Hippocampal formation (tissue), 2 donors: ENCODE measurements at regions not wholly inside any gene's neighbourhood (a gene's known extent, or its start where the extent isn't known, plus 50 kb on each side); places are given as distances from the start of the nearest gene placed in this dataset.
"Not testable (repeated sequence)": the region's sequence is repeated elsewhere in the genome, so short reads cannot be mapped to it uniquely, and the experiment has no call there.

Source experiments
- DNase-seq, 2 donors: peaks; one replicate each; lab custom pipeline; 2025; lab: John Stamatoyannopoulos, UW

DNA sequence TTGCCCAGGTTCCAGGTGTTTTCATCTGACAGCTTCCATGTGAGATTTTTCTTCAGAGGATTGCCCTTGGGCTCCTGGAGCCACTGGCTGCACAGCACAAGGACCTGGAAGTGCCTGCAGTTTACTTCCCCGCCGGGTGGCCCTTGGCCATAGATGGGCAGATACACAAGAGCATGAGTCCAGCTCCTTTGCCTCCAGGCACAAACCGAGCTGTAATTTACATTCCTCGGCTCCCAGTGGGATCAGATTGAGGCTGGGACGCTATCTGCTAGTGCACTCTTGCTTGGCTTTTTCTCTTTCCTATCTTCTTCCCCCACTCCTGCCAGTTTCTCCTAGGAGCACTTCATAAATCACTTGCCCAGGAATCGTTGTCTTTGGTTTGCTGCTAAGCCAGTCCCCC, 85.4 kb upstream of the RALY start:
- DNase-seq, result no peak

DNA sequence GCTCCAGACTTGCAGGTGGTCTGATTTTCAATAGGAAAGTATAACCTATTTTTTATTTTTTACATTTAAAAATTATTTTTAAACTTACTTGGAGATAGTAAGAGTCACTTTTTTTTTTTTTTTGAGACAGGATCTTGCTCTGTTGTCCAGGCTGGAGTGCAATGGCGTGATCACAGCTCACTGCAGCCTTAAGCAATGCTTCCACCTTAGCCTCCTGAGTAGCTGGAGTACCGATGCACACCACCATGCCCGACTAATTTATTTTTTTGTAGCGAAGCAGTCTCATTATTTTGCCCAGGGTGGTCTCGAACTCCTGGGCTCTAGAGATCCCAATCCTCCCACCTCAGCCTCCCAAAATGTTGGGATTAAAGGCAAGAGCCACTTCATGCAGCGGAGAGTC, 84.8 kb upstream of the RALY start:
- no peak for DNase-seq

DNA sequence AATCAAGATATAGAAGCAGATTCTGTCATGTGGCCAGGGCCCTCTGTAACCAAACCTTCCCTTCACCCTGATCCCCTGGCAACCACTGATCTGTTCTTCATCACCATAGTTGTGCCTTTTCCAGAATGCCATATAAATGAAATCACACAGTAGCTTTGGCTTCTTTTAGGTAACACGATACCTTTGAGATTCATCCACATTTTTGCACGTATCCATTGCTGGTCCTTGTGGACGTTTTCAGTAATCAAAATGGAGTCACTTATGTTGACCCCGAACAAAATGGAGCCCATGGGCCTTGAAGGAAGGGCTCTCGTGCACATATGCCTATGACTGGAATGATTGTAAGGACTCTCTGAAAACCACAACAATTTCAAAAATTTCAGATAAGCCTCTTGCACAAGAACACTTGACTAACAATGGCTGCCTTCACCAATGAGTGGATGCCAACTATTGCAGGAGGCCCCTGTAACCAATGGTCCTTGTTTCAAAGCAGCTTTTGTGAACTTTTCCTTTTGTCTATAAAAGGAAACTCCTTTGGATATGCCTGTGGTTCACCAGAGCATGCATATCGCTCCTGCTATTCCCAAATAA, 84.3 kb upstream of the RALY start:
- no peak for DNase-seq

DNA sequence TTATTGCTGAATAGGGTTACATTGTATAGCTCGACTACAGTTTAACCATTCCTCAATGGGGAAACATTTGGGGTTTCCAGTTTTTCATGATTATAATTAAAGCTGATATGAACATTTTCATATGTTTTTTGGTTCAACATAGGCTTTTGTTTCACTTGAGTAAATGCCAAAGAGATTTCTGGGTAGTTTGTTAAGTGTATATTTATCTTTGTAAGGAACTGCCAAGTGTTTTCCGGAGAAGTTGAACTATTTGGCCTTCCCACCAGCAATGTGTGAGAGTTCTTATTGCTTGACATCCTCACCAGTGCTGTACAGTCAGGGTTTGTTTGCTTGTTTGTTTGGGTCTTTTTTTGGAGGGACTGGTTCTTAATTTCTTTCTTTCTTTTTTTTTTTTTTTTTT, 83.7 kb upstream of the RALY start:
- DNase-seq, result no peak

DNA sequence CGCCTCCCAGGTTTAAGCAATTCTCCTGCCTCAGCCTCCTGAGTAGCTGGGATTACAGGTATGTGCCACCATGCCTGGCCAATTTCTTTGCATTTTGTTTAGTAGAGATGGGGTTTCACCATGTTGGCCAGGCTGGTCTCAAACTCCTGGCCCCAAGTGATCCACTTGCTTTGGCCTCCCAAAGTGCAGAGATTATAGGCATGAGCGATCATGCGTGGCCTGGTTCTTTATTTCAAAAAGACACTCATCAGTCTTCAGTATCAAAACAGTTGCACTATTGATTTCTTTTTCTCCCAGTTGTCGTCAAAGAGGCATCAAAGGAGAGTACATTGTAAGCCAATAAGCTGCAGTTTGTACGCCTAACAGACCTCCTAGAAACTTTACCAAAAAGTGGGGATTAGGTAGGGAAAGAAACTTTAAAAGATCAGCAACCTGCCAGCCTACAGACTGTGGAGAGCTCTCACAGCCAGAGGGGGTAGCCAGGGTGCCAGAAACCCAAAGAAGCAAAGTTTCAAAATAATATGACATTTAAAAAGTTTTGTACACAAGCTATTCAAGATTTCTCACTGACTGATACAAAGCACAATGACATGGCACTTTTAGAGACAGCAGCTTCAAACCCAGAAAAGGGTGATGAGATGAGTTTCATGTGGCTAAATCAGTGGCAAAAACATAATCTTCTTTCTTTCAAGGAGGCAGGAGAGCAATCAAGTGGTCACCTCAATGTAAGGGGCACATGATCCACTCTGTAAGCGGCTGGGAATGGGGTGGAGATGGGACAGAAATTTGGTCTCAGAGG, 83.0 kb upstream of the RALY start:
- DNase-seq, result no peak

DNA sequence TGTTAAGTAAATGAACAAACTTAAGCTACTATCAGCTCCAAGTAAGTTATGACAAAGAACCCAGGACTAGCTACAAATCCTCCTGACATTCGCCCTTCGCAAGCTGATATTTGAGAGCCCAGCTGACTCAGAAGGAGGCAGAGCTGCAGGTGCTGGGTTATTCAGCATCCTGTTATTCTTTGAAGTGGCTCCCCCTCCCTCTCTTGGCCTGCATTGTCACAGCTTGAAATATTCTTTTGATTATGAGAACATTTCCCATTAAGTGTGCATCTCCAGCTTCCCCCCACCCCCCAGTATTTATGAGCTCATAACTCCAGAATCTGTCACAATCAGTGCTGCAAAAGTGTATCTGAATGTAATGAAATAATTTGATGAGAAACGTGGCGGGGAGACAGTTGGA, 78.8 kb upstream of the RALY start:
- DNase-seq, result no peak

DNA sequence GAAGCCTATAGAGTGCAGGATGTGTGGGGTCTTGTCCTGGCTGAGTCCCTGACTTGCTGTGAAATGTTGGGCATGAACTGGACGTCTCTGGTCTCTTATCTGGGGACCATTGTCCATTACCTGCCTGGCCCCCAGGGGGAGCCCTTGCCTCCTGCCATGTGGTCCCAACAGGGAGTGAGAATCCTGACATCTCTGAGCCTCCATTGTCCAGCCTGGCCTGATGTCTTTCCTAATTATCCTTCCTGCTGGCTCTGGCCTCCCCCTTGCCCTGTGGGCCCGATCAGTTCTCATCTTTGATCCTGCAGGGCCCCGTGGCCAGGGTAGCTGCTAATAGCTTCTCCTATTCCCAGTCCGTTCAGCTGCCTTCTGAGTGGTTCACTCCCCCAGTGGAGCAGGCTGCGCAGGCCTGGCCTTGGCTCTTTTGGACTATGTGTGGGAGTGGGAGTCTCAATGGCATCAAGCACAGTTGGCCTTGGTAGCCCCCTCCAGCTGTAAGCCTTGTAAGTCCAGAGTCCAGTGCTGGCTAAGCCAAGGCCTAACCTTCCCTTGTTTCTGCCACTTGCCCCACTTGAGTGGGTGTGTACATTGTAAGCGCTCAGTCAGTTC, 77.9 kb upstream of the RALY start:
- no peak for DNase-seq

DNA sequence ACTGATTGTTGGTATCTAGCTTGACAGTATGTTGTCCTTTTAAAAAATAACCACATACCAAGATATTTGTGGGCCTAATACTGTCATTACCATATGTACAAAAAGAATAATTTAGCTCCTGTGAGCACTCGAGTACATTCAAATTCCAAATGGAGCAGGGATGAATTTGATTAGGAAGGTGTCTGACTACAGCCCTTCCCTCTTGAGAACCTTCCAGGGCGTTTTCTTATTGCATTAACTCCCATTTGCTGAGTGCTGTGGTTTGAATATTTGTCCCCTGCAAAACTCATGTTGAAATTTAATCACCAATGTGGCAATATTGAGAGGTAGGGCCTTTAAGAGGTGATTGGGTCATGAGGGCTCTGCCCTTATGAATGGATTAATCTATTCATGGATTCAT, 76.9 kb upstream of the RALY start:
- no peak for DNase-seq

DNA sequence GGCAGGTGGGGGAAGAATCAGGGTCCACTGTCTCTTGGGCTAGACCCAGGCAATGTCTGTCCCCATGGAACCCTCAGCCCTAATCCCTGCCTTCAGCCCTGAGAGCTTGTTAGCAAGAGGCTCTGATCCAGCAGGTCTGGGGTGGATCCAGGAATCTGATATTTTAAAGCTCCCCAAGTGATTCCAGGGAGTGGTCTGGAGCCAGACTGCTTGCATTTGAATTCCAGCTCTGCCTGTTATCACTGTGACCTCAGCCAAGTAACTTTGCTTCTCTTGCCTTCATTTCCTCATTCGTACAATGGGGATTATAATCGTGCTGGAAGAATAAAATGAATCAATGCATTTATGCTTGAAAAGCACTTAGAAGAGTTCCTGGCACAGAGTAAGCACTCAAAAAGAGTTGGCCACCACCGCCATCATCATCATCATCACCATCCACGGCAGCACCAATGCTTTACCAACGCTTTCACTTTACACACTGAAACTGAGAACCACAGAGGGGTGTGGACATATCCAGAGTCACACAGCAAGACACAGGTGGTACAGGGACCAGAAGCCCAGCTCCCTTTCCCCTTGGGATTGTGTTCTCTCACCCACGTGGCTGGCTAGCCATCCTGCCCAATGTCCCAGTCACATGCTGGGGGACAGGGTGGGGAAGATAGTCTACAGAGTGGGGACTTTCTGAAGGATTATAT, 75.7 kb upstream of the RALY start:
- DNase-seq, result no peak

DNA sequence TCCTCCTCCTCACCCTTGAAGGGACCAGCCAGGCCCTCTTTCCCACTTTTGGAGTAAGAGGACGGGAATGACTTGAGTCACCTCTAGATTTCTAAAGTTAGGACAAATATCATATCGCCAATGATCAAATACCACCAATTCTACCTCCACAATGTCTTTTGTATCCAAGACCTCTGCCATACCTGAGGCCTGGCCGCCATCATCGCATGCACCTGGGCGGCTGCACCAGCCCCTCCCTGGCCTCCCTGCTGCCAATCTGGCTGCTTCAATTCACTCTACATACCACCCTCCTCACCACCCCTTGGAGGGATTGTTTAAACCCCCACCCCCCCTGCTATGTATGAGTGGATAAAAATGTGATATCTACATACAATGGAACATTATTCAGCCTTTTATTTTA, 75.0 kb upstream of the RALY start:
- DNase-seq, result no peak

DNA sequence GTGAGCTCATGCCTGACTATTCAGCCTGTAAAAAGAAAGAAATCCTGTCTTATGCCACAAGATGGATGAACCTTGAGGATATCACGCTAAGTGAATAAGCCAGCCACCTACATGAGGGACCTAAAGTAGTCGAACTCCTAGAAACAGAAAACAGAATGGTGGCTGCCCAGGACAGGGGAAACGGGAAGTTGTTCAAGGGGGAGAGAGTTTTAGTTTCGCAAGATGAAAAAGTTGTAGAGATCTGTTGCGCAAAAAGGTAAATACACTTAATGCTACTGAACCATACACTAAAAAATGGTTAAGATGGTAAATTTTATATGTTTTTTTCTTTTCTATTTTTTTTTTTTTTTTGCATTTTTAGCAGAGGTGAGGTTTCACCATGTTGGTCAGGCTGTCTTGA, 74.1 kb upstream of the RALY start:
- no peak for DNase-seq

DNA sequence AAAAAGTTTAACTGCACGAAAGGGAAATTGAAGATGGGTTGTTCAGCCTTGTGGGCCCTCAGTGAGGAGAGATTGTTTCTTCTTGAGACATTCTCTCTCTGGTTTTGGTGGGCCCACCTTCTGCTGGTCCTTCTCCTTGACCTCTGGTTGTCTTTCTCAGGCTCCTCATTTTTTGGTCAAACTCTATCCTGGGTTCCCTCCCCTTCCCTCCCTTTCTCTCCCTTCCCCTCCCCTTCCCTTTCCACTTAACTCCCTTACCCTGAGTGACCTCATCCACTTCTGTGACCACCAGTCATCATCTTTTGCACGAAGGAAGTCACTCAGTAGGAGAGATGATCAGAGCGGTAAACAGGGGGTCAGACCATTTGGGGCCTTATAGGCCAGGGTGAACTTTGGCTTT, 71.5 kb upstream of the RALY start:
- no peak for DNase-seq

DNA sequence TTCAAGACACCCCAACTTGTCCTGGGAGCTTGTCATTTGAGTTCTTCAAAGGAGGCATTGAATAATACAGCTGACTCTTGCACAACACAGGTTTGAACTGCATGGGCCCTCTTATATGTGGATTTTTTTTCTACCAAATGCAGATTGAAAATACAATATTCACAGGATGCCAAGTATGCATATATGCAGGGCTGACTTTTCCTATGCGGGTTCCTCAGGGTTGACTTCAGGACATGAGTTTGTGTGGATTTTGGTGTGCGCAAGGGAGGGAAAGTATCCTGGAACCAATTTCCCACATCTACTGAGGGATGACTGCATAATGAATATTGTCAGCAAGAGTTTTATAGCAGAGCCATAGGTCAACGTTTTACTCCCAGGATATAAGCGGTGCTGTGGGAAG, 70.0 kb upstream of the RALY start:
- DNase-seq, result no peak

DNA sequence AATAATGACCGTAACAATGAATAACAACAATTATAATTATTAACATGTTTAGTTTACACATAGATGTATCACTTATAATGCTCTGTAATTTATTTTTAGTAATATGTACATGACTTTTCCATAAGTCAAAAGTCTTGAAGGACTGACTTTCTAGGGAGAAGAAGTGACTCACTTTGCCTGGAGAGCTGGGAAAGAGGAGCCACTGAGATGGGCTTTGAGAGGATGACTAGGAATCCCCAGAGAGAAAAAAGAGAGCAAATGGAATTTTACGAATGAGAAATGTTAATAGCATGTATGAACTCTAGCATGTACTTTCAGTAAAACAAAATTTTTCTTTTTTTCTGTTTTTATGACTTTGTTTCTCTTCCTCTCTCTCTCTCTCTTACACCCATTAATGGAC, 67.8 kb upstream of the RALY start:
- DNase-seq, result no peak

DNA sequence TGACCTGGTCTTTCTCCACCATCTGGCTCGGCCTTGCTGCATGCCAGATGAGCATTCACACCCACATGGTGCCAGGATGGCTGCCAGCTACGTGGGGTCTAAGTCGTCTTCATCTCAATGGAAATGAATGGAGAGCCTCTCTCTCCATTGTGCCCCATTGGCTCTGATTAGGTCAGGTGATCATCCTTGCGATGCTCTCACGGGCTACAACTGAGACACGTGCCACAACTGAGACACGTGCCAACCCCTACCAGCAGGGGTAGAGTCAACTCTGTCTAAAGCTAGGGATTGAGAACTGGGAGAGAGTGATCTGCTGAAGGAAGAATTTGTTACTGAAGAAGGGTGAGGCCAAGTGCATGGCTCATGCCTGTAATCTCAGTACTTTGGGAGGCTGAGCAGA, 67.3 kb upstream of the RALY start:
- no peak for DNase-seq

DNA sequence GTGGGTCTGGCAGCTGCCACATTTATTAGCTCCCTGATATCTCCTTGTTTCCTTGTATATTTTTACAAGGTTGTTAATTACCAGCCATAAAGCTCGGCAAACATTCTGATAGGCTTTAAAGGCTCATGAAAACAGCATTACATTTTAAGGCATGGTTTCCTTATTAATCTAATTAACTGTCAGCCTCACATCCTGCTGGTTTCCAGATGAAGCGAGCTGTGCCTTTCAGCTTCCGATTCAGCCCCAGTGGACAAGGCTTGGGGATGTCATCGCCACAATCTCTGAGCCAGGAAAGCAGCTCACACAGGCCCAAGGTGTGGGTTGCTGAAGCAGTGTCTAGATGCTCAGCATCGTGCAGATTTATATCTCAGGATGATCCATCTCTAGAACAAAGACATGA, 66.0 kb upstream of the RALY start:
- no peak for DNase-seq

DNA sequence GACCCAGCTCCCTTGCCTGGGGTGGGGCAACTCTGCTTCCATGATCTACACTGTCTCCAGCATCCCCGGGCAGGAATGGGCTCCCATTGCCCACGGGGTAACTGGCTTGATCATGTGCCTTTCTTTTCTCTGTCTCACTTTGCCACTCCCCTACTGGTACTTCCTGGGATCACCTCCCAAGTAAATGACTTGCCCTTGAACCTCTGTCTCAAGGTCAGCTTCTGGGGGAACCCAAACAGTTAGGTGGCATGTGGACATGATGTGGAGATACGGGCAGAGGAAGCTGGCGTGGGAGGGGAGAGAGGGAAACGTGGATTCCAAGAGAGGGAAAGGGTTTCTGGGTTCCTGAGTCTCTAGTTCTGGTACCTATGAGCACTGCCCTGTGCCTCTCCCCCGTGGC, 63.8 kb upstream of the RALY start:
- no peak for DNase-seq

DNA sequence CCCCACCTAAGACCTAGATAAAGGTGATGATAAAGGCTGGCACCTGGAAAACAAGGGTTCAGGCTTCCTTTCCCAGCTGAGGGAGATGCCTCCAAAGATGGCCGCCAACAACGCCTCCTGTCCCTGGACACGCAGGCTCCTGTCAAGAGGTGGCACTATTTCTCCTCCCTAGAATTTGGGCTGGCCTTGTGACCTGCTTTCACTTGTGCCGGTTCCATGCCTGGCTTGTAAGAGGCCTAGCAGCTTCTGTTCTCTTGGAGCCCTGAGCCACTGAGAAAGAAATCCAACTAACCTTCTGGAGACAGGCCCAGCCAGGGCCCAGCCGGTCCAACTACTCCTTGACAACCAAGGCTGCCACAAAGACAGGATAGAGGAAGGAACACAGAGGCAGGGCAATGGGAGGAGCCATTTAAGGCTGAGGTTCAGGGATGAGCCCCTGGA, 60.2 kb upstream of the RALY start:
- DNase-seq, result peak; percentile 75 to 81

DNA sequence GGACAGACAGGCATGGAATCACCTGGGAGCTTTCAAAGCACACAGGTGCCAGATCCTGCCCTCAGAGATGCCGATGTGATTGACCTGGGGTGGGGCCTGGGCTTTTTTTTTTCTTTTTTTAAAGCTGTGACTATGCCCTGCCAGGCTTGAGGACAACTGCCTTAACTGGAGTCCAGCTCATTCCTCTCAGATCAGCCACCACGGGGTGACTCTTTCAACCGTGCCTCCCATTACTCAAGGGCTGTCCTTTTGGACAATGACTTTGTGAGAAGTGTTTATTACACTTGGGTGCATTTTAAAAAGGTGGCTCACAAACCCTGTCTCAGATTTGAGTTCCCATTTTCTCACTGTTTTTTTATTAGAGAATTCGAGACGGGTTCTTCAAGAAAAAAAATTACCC, 57.1 kb upstream of the RALY start:
- no peak for DNase-seq

DNA sequence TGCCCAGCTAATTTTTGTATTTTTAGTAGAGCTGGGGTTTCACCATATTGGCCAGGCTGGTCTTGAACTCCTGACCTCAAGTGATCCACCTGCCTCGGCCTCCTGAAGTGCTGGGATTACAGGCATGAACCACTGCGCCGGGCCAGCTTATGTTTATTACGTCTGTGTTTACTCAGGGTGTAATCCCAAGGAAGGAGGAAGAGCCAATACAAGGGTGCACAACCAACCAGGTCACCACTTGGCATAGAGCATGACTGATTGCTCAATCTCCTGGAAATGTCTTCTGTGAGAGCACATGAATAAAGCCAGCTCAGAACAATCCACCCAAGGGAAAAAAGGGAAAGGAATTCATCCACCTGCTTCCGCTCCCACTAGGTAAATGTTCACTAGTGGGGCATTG, 54.7 kb upstream of the RALY start:
- not testable (repeated sequence) for DNase-seq

DNA sequence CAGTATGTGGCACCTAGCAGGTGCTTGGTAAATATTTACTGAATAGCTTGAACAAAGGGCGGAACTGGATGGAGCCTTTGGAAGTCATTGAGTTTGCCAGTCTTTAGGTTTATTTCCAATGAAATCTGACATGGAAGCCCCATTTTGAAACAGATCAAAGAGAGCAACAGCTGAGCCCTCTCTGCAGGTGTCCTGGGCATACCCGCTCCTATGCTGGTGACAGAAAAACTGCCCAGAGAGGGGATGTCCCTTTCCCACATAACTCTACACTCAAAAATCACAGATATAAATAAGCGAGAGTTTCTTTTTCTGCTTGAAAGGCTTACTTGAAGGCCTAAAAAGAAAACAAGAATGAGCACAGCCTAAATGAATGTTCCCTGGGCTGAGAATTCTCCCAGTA, 53.0 kb upstream of the RALY start:
- DNase-seq, result no peak
